K562 (cell line): ENCODE measurements at regions not wholly inside any gene's neighbourhood (a gene's known extent, or its start where the extent isn't known, plus 50 kb on each side); places are given as distances from the start of the nearest gene placed in this dataset.

ENCODE experiments used
- JUNB ChIP-seq: fragments of 450-650 bp; formaldehyde crosslinking; conservative IDR thresholded peaks from 2 replicates; pipeline ENCODE4 v1.4.0; 2020; ENCODE audit warnings: mild to moderate bottlenecking
- NFIC ChIP-seq: fragments of 450-650 bp; IDR thresholded peaks from 2 replicates; pipeline ENCODE4 v1.6.1; 2017; ENCODE audit warnings: mild to moderate bottlenecking, inconsistent platforms

- no peak for TF ChIP-seq NFIC
- no peak for TF ChIP-seq JUNB (CRISPR knock-in tag)
Measured at GRCh38 chr6:86306210-86306609, 631.1 kb upstream of the HTR1E start.
